Transverse colon (tissue), 4 donors: ENCODE measurements at regions not wholly inside any gene's neighbourhood (a gene's known extent, or its start where the extent isn't known, plus 50 kb on each side); places are given as distances from the start of the nearest gene placed in this dataset.
A peak's percentile ranks its signal among the peaks of the same experiment; 100 is the strongest.

Experiments
- DNase-seq: peaks from one replicate; pipeline ENCODE4 v3.0.0-alpha.2; 2019
- H3K27ac ChIP-seq, 4 donors: fragments of 200-600 bp; sonication (generic); 2 replicates each; pipeline ENCODE4 v1.5.1; 2016 to 2018; ENCODE audit warnings: inconsistent platforms in 4 of 4
- H3K27me3 ChIP-seq: fragments of 200-600 bp; sonication (generic); 2 replicates; pipeline ENCODE4 v1.5.1; 2017; ENCODE audit warnings: inconsistent platforms
- H3K36me3 ChIP-seq, 4 donors: fragments of 200-600 bp; sonication (generic); 2 replicates each; pipeline ENCODE4 v1.5.1; 2017 to 2019; ENCODE audit warnings: inconsistent platforms in 4 of 4
- H3K4me1 ChIP-seq, 4 donors: fragments of 200-600 bp; sonication (generic); 2 replicates each; pipeline ENCODE4 v1.5.1; 2017 to 2020; ENCODE audit warnings: inconsistent platforms in 4 of 4
- H3K4me3 ChIP-seq, 4 donors: fragments of 200-600 bp; sonication (generic); 1 replicate in 1 of 4; 2 replicates in 3 of 4; pipeline versions ENCODE4 v1.5.1 to v1.6.1; 2017 to 2019; ENCODE audit warnings: inconsistent platforms in 4 of 4
- H3K9me3 ChIP-seq, 2 donors: fragments of 200-600 bp; sonication (generic); 2 replicates each; pipeline ENCODE4 v1.5.1; 2017 to 2019; ENCODE audit warnings: inconsistent platforms in 2 of 2
- EP300 ChIP-seq: sonication (generic); formaldehyde crosslinking; IDR thresholded peaks from one replicate; pipeline ENCODE4 v1.6.1; 2017; ENCODE audit warnings: antibody characterized with exemption, low read depth
- POLR2A ChIP-seq: fragments of 450-650 bp; IDR thresholded peaks from one replicate; pipeline ENCODE4 v1.6.1; 2016; ENCODE audit warnings: antibody characterized with exemption, mild to moderate bottlenecking, moderate library complexity
- POLR2AphosphoS5 ChIP-seq, 3 donors: sonication (generic); formaldehyde crosslinking; IDR thresholded peaks; one replicate each; pipeline ENCODE4 v1.6.1; 2016; ENCODE audit warnings: antibody characterized with exemption in 3 of 3
- WGBS, 2 donors: methylation state at CpG; one replicate each; pipeline ENCODE4 v1.1.5; 2018; ENCODE audit warnings: low coverage in 1 of 2; 5-methylcytosine and 5-hydroxymethylcytosine counted together
- in situ Hi-C, 4 donors: fragments of 200-750 bp; cut with MboI; loops; one replicate each; pipeline versions ENCODE4 v1.15.0 to v1.15.1; 2017; ENCODE audit warnings: low sequenced_read_pairs in 3 of 4, low pct_ligation_motif_present in 1 of 4, low pct_unique_long_range_greater_than_20kb in 1 of 4
- intact Hi-C: fragments of 100-400 bp; cut with DNase I; formaldehyde crosslinking; loops from one replicate; pipeline ENCODE4 v1.15.1; 2023; ENCODE audit warnings: low total_unique reads
- TF ChIP-seq, protein P1 (sequence below), 5 experiments: fragments of 200-600 bp in 3 of 5; fragments of 450-650 bp in 2 of 5; sonication (generic) in 3 of 5; IDR thresholded peaks; 1 replicate in 2 of 5; 2 replicates in 3 of 5; pipeline ENCODE4 v1.5.1; 2016 to 2017; ENCODE audit warnings: antibody characterized with exemption in 5 of 5, inconsistent platforms in 3 of 5, mild to moderate bottlenecking in 2 of 5, moderate library complexity in 1 of 5

GRCh38 chr6:15893556-15894253, 230.9 kb upstream of the DTNBP1 start:
- in situ Hi-C loops = no loop called here
- 73 to 79% methylated on average over 5 of the region's 5 CpGs for WGBS, 2 donors

DNA sequence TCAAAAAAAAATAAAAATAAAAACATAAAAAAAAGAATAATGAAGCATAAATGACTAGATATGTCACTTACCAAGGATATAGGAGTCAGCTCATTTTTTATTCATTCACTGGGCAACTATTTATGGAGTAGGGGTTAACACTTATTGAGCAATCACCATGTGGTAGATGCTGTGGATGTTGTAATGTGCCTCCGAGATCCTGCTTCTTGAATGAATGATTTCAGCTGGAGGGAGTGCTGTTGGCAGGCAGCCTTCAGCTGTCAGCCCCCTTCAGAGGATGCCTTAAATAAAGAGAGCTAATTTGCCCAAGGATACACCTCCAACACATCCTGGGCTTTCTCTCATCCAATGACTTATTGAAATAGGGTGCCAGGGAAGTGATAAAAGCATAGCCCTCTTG, 229.5 kb upstream of the DTNBP1 start:
- intact Hi-C loops = no loop called here
- Histone ChIP-seq H3K4me1 (peaks cover 0 to 7% (median 0%) of the 10 kb centered on the region in 4 donors), H3K9me3 (peaks cover 0 to 4% of the 10 kb centered on the region in 2 donors), H3K27me3 (no peaks in the 10 kb centered on the region), H3K27ac (no peak overlapping the region), H3K36me3 (no peaks in the 10 kb centered on the region), H3K4me3 (no peak overlapping the region)
- 47% methylated on average over 1 of the region's 1 CpG; no CpG with 5 or more reads in 1 of the 2 donors for WGBS, 2 donors
- TF ChIP-seq EP300 = no peak
- TF ChIP-seq POLR2A = no peak
- TF ChIP-seq POLR2AphosphoS5 (IDR thresholded peaks at IDR 0.05) = no peak
- TF ChIP-seq, protein P1, sequence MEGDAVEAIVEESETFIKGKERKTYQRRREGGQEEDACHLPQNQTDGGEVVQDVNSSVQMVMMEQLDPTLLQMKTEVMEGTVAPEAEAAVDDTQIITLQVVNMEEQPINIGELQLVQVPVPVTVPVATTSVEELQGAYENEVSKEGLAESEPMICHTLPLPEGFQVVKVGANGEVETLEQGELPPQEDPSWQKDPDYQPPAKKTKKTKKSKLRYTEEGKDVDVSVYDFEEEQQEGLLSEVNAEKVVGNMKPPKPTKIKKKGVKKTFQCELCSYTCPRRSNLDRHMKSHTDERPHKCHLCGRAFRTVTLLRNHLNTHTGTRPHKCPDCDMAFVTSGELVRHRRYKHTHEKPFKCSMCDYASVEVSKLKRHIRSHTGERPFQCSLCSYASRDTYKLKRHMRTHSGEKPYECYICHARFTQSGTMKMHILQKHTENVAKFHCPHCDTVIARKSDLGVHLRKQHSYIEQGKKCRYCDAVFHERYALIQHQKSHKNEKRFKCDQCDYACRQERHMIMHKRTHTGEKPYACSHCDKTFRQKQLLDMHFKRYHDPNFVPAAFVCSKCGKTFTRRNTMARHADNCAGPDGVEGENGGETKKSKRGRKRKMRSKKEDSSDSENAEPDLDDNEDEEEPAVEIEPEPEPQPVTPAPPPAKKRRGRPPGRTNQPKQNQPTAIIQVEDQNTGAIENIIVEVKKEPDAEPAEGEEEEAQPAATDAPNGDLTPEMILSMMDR (IDR thresholded peaks at IDR 0.05) = no peak
- DNase-seq = no peak
- in situ Hi-C loops = no loop called here

More at GRCh38 chr6:15893556-15894253, 230.9 kb upstream of the DTNBP1 start:
- no peak overlapping the region for H3K27ac ChIP-seq
- H3K4me3 ChIP-seq = no peak overlapping the region
- no peaks in the 10 kb centered on the region for H3K36me3 ChIP-seq
- peaks cover 0 to 7% (median 0%) of the 10 kb centered on the region in 4 donors for H3K4me1 ChIP-seq
- intact Hi-C loops = no loop called here
- no peaks in the 10 kb centered on the region for H3K27me3 ChIP-seq
- peaks cover 0 to 4% of the 10 kb centered on the region in 2 donors for H3K9me3 ChIP-seq
- TF ChIP-seq, protein P1 (IDR thresholded peaks at IDR 0.05) = peak; percentile 15 to 58 (median 46)
- TF ChIP-seq POLR2A = no peak
- TF ChIP-seq POLR2AphosphoS5 (IDR thresholded peaks at IDR 0.05) = no peak
- no peak for DNase-seq

DNA sequence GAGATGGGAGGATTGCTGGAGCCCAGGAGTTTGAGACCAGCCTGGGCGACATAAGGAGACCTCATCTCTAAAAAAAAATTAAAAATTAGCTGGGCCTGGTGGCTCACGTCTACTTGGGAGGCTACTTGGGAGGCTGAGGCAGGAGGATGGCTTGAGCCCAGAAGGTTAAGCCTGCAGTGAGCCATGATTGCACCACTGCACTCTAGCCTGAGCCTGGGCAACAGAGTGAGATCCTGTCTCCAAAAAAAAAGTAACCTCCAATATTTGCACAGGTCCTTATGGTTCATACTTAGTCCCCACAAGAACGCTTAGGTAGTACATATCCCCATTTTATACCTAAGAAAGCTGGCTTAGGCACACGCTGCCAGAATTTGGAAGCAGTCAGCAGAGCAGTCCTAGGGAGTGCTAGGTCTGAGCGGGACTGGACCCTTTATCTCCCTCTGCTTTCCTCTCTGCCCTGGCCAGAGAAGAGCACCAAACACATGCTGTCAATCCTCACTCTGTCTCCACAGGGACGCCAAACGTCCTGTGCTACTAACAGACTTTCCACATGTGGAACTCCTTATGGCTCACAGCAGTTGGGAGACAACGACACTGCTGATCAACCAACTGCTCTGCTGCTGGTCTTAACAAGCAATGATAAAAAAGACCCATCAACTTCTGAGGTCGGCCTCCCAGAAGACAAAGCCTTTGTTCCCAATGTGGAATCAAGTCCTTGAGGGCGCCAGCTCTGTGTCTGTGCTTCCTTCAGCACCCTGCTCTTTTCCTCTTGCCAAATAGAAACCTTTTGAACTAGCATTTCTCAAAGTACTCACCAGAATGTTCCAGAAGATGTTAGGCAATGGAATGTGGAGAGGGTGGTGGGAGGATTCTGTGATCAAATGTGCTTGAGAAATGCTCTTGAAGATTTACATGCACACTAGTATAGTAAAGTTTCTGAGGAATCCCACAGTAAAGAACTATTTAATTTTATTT, 226.3 kb upstream of the DTNBP1 start:
- no peak overlapping the region for H3K4me3 ChIP-seq
- H3K36me3 ChIP-seq = no peaks in the 10 kb centered on the region
- in situ Hi-C loops (no loop called here), intact Hi-C loops (no loop called here)
- no peak for TF ChIP-seq POLR2AphosphoS5 (IDR thresholded peaks at IDR 0.05)
- H3K4me1 ChIP-seq = no peaks in the 10 kb centered on the region
- WGBS, 2 donors = 85 to 86% methylated on average over 4 to 10 of the region's 10 CpGs
- no peaks in the 10 kb centered on the region for H3K27me3 ChIP-seq
- DNase-seq = no peak
- H3K27ac ChIP-seq = no peak overlapping the region
- peaks cover 0 to 4% of the 10 kb centered on the region in 2 donors for H3K9me3 ChIP-seq

DNA sequence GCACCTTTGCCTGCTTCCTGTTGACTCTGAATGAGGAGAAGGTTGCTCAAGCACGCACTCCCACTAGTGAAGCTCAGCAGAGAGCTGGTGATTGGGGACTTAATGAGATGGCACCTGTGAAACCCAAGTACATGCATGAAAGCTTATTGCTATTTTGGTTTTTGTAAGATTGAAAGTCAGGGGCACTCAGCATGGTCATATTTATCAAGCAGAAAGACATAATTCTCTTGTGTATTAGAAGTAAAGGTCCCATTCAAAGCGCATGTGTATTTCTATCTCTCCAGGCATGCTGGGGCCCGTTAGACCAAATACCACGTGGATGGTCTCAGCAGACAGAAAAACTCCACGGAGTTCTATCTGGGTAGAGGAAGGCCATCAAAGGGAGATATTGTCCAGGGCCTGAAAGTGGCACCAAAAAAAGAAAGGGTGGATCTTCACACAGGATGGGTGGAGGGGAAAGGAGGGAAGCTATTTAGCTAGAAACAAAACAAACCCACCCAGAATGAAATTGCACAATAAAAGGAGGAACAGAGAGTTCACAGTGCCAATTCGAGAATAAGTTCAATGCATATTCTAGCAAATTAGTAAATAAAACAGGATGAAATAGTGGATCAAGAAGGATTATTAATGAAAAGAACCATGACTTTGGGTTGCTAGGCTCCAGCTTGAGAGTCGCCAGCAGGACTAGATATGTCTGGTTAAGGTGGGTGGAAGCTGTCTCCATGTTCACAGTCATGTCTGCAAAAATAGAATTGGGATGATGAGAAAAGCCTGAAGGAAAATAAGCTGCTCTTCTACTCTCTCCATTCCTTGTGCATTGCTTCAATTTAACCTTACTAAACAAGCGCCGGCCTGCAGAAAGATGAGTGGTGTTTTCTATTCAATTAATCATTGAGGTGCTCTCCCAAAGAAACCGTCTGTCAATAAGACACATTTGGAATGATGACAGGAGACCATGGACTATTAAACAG, 224.9 kb upstream of the DTNBP1 start:
- WGBS, 2 donors = 78 to 88% methylated on average over 6 to 10 of the region's 10 CpGs
- no peak for DNase-seq
- no peak overlapping the region for H3K4me3 ChIP-seq
- no peaks in the 10 kb centered on the region for H3K27me3 ChIP-seq
- no peaks in the 10 kb centered on the region for H3K36me3 ChIP-seq
- peak overlapping the region in 1 of 4 donors; percentile 3 for H3K27ac ChIP-seq
- TF ChIP-seq POLR2AphosphoS5 (IDR thresholded peaks at IDR 0.05) = no peak
- TF ChIP-seq, protein P1 (IDR thresholded peaks at IDR 0.05) = no peak
- TF ChIP-seq POLR2A = no peak
- TF ChIP-seq EP300 = no peak
- intact Hi-C loops = no loop called here
- no peaks in the 10 kb centered on the region for H3K4me1 ChIP-seq
- in situ Hi-C loops = no loop called here
- no peaks in the 10 kb centered on the region for H3K9me3 ChIP-seq
